GM20000 (cell line): ENCODE measurements at regions not wholly inside any gene's neighbourhood (a gene's known extent, or its start where the extent isn't known, plus 50 kb on each side); places are given as distances from the start of the nearest gene placed in this dataset.

Experiments
- DNase-seq: peaks from one replicate; pipeline ENCODE4 v3.0.0; 2012; ENCODE audit warnings: low spot score
- CTCF ChIP-seq: IDR thresholded peaks from 2 replicates; pipeline ENCODE4 v1.5.1; 2012; ENCODE audit warnings: mild to moderate bottlenecking, control low read depth; ENCODE audit errors: extremely low read depth, missing control alignments

DNA sequence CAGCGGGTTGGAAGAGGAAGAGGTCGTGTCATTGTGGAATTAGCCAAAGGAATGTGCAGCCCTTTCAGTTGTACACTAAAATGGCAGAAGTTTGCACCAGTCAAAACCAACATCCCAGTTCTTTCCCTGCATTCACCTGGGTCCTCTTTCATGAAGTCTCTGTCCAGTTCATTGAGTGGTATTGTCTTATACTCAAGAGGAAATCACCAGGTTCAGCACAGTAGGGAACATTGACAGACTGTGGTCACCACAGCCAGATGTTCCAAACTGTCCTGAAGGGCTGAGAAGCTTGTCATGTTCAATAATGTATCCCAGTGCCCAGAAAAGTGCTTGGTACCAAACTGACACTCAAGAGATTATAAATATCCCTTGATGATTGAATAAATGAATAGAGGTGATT, 131.6 kb downstream of the GLUL start:
- no peak for DNase-seq
- TF ChIP-seq CTCF: no peak

GRCh38 chr1:182259229-182259872, 132.2 kb downstream of the GLUL start:
- no peak for DNase-seq
- TF ChIP-seq CTCF: no peak

DNA sequence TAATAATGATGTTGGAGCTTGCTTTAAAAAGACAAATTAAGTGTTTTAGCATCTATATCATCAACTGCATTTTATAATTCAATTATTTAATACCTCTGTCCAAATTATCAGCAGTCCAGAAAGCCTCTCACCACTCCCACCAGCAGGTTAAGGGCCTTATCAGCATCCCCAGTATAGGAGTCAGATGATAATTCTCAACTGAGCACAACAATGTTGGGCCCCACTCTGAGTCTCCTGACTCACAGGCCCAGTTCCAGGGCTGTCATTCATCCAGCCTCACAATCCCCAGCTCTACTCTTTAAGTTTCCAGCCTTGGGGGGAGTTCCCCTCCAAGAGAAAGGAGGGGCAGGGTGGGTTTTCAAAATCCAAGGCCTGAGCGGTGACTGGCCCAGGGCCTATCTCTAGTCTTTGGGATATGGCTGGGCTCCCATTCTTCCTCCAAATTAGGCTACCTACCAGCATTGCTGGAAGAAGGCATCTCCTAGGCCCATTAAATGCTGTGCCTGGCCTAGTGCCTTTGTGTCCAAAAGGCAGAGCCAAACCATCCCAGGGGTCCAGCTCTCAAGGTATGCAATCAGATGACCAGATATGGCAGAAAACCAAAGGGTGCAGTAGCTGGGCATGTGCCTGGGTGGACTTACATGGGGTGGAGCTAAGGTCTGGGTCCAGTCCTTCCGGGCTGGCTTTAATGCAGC, 134.1 kb downstream of the GLUL start:
- no peak for DNase-seq

GRCh38 chr1:182256931-182257330, 134.7 kb downstream of the GLUL start:
- no peak for DNase-seq
- TF ChIP-seq CTCF: no peak

More for the DNA sequence above, 134.1 kb downstream of the GLUL start:
- TF ChIP-seq CTCF: no peak

DNA sequence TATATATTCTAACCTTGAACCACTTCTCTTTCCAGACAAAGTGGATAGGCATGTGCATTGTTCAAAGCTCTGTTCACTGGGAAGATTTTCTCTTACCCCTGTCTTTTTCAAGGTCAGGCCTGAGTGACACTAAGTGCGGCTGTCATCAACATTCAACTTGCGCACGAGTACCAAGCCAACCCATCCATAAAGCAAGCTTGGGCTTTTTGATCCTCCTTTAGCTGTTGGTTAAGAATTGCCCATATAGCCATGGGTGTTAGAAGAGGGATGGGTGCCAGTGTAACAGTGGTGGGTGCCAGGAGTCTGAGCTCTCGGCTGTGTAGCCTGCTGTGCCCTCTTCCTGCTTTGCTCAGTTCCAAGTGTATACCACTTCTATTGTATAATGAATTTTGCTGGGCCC, 136.1 kb downstream of the GLUL start:
- no peak for DNase-seq
- no peak for TF ChIP-seq CTCF

DNA sequence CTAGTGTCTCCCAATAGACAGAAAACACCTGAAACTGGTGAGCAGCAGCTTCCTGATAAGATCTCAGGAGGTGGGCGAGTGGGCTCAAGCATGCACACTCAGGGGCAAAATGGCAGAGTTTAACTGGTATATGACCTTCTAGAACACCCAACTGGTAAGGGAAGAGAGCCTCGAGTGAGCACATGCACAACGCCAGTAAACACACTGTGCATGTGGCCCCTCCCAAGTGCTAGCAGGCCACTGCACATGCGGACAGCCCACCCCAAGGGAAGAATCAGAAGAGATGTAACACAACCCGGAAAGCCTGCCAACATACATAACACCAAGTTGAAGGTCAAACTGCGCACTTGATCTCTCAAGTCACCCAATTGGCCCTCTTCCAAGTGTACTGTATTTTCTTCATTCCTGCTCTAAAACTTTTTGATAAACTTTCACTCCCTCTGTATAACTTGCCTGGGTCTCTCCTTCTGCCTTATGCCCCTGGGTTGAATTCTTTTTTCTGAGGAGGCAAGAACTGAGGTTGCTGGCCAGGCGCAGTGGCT, 138.2 kb downstream of the GLUL start:
- no peak for TF ChIP-seq CTCF
- no peak for DNase-seq

GRCh38 chr1:182251561-182251960, 140.0 kb downstream of the GLUL start:
- DNase-seq: no peak
- no peak for TF ChIP-seq CTCF
